HG03280 (cell line): ENCODE measurements at regions not wholly inside any gene's neighbourhood (a gene's known extent, or its start where the extent isn't known, plus 50 kb on each side); places are given as distances from the start of the nearest gene placed in this dataset.

ENCODE experiments used
- ATAC-seq: cut with Tn5 transposase; IDR thresholded peaks from one replicate; pipeline ENCODE4 v1.9.1; 2021; ENCODE audit warnings: mild to moderate bottlenecking, moderate library complexity; ENCODE audit not compliant: unreplicated experiment

- ATAC-seq: no peak
These were observed 82.4 kb upstream of the ADRA1B start for GRCh38 chr5:159833846-159834245.

DNA sequence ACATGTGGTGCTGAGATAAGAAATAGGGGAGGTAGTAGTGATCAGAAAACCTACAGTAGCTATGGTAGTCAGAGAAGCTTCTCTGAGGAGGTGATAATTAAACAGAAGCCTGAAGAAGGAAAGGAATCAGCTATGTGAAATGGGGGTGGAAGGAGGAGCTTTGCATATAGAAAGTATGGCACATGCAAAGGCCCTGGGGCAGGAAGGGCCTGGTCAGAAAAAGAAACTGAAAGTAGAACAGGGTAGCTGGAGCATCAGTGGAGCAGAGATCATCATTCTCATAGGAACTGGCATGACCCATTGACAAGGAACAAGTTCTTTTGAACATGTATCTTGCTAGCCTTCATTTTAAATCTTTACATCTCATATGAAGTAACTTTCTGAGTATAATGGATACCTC, 80.7 kb upstream of the ADRA1B start:
- ATAC-seq: no peak

- ATAC-seq: no peak
These were observed 79.6 kb upstream of the ADRA1B start for GRCh38 chr5:159836691-159837090.

GRCh38 chr5:159837860-159838259, 78.4 kb upstream of the ADRA1B start:
- no peak for ATAC-seq

DNA sequence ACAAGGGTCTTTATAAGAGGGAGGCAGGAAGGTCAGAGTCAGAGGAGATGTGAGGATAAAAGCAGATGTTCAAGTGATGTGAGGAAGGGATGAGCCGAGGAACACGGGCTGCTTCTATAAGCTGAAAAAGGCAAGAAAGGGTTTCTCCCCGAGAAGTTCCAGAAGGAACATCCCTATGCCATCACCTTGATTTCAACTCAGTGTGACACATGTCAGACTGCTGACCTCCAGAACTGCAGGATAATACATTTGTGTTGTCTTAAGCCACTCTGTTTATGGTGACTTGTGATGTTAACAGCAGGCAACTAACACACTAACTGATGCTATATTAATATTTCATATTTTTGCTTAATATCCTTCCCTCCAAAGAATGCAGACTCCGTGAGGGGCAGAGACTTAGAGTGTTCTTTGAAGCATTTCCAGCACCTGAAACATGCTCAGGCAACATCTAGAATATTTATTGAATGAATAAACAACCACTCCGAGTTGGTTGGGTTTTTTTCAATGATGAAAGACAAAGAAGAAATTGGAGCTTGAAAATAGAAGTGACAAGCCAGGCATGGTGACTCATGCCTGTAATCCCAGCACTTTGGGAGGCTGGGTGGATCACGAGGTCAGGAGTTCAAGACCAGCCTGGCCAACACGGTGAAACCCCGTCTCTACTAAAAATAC, 77.6 kb upstream of the ADRA1B start:
- no peak for ATAC-seq

- ATAC-seq: no peak
These were observed 71.8 kb upstream of the ADRA1B start for GRCh38 chr5:159844267-159845121.

DNA sequence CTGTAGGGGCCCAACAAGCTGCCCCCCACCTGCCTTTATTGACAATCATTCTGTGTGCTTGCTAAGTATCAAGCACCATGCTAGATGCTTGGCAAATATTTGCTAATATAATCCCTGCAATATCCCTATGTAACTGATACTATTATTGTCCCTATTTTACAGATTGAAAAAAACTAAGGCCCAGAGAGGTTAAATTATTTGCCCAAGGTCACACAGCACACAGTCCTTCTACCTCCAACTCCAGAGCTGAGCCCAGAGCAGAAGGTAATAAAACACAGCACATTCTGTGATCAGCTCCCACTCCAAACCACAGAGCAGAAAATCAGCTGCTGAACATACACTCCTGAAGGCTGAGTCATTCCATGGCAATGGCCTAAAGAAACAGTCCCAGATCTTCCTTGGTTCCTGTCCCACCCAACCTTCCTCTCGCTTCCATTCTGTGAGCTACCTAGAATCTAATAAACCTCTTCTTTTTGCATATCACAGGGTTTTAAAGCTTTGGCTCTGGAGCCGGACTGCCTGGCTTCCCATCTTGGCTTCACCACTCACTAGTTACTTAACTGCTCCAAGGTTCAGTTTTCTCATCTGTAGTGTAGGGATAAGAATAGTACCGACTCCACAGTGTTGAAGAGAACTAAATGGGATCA, 66.7 kb upstream of the ADRA1B start:
- ATAC-seq: no peak

- ATAC-seq: no peak
These were observed 66.1 kb upstream of the ADRA1B start for GRCh38 chr5:159850160-159850559.

GRCh38 chr5:159851053-159851452, 65.2 kb upstream of the ADRA1B start:
- ATAC-seq: no peak

GRCh38 chr5:159854916-159855315, 61.4 kb upstream of the ADRA1B start:
- no peak for ATAC-seq

DNA sequence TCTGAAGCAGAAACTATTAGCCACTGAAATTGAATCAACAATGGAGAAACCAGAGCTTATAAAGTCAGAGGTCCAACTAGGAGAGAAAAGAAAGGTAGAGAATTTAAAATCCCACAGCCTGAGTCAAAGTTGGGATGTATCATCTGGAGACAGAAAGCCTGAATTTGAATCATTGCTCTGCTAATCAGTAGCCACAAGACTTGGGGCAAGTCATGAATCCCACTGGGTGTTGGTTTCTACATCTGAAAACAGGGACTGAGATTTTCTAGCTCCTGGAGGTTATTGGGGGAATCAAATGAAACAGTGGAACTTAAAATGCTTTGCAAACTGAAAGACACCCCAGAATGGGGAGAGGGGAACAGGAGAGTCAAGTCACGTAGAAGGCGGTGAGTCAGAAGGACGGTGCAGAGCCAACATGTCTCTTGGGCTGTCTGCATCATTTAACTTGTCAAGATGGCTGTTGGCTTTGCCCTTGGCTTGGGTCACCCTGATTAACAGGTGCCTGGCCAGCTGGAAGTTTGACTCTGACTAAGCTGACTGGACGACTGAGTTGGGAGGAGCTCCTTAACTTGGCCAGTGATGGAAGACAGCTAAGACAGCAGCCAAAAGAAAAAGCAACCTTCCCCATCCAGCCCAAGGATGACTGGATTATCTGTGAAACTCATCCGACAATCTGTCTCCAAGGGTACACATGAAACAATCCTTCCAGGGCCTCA, 60.6 kb upstream of the ADRA1B start:
- no peak for ATAC-seq

GRCh38 chr5:159858871-159859270, 57.4 kb upstream of the ADRA1B start:
- no peak for ATAC-seq

DNA sequence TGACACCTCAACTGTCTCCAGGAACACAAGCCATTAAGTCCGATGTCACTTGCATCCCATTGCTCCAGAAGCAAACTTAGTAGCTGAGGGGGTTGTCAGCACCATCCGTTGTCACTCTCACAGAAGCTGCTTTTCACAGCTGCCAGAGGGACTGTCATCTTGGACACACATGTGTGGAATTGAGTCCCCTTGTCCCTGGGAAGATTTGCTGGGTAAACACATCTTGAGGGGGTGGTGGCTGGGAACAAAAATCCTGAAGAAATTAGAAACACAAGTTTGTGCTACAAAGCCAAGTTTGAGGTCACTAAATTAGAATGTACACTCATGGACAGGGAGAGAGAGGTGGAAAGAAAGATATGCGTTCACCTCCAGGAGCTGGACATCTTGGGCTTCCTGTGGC, 55.2 kb upstream of the ADRA1B start:
- ATAC-seq: no peak

DNA sequence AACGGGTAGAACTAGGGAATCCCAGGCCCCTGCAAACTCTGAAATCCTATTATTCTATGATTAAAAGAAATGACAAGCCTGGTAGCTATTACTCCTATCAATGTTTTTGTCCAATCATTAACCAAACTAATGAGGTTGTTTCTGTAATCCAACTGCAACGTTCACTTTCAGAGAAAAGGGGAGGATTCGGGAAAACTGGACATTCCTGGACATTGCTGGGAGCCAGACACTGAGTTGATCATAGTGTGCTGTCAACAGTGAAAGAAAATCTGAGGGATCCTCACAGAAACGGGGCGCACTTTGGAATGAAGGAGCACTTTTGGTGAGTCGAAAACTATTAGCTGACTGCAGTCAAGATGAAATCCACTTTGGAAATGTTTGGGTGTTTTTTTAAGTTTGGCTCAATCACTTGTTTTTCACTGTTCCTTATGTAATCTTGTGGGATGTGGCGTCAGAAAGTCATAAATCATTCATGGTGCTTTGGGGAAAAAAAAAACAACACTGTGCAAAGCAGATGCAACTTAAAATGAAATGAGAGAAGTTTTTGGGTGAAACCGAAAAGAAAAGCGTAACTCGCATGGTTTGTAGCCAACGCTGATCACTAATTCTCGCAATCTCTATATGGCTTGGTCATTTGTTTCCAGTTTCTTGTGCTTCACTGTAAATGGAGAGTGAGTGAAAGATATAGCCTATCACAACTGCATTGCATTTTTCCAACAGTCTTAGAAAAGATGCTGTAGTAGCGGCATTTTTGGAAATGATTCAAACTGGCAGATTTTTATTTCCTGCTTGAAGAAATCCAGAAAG, 51.2 kb upstream of the ADRA1B start:
- no peak for ATAC-seq

DNA sequence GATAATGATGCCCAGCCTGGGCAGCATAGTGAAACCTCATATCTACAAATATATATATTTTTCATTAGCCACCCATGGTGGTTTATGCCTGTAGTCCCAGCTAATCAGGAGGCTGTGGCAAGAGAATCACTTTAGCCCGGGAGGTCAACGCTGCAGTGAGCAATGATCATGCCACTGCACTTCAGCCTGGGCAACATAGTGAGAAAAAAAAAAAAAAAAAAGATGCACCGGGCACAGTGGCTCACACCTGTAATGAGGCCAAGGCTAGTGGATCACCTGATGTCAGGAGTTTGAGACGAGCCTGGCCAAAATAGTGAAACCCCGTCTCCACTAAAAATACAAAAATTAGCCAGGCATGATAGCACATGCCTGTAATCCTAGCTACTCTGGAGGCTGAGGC, 50.2 kb upstream of the ADRA1B start:
- no peak for ATAC-seq
